Breast epithelium (tissue), 3 donors: ENCODE measurements at regions not wholly inside any gene's neighbourhood (a gene's known extent, or its start where the extent isn't known, plus 50 kb on each side); places are given as distances from the start of the nearest gene placed in this dataset.

Experiments
- POLR2A ChIP-seq: fragments of 450-650 bp; IDR thresholded peaks from one replicate; pipeline ENCODE4 v1.6.1; 2016; ENCODE audit warnings: antibody characterized with exemption, mild to moderate bottlenecking, moderate library complexity
- POLR2AphosphoS5 ChIP-seq, 3 donors: sonication (generic); formaldehyde crosslinking; IDR thresholded peaks; one replicate each; pipeline ENCODE4 v1.6.1; 2017; ENCODE audit warnings: antibody characterized with exemption in 3 of 3
- TF ChIP-seq, protein P1 (sequence below), 3 donors: fragments of 450-650 bp; IDR thresholded peaks; one replicate each; pipeline ENCODE4 v1.5.1; 2016 to 2017; ENCODE audit warnings: antibody characterized with exemption in 3 of 3, mild to moderate bottlenecking in 3 of 3, moderate library complexity in 3 of 3

DNA sequence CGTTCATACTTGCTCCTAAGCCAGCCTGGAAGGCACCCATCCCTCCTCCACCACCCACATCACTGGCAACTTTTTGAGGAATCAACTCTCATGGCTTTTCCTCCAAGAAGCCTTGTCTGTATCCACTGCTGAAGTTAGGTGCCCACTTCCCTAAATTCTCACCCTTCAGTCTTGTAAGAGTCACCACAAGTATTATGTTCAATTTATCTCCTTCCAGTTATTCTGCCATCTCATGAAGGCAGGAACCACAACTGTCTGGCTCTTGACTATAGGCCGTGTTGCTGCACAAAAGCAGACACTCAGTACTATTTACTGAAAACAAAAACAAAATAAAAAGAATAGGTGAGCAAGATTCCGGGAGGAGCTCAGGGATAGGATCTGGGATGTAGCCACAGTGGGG, 234.8 kb downstream of the CYRIA start:
- TF ChIP-seq, protein P1, sequence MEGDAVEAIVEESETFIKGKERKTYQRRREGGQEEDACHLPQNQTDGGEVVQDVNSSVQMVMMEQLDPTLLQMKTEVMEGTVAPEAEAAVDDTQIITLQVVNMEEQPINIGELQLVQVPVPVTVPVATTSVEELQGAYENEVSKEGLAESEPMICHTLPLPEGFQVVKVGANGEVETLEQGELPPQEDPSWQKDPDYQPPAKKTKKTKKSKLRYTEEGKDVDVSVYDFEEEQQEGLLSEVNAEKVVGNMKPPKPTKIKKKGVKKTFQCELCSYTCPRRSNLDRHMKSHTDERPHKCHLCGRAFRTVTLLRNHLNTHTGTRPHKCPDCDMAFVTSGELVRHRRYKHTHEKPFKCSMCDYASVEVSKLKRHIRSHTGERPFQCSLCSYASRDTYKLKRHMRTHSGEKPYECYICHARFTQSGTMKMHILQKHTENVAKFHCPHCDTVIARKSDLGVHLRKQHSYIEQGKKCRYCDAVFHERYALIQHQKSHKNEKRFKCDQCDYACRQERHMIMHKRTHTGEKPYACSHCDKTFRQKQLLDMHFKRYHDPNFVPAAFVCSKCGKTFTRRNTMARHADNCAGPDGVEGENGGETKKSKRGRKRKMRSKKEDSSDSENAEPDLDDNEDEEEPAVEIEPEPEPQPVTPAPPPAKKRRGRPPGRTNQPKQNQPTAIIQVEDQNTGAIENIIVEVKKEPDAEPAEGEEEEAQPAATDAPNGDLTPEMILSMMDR (IDR thresholded peaks at IDR 0.05), result no peak
- TF ChIP-seq POLR2AphosphoS5 (IDR thresholded peaks at IDR 0.05) (no peak), POLR2A (no peak)
